IPS DF 4.7 (cell line): ENCODE measurements at regions not wholly inside any gene's neighbourhood (a gene's known extent, or its start where the extent isn't known, plus 50 kb on each side); places are given as distances from the start of the nearest gene placed in this dataset.
"Not testable (repeated sequence)": the region's sequence is repeated elsewhere in the genome, so short reads cannot be mapped to it uniquely, and the experiment has no call there.

Experiments used
- DNase-seq: peaks from one replicate; pipeline ENCODE4 v3.0.0-alpha.2; 2013; ENCODE audit warnings: low spot score; ENCODE audit errors: extremely low read depth

DNA sequence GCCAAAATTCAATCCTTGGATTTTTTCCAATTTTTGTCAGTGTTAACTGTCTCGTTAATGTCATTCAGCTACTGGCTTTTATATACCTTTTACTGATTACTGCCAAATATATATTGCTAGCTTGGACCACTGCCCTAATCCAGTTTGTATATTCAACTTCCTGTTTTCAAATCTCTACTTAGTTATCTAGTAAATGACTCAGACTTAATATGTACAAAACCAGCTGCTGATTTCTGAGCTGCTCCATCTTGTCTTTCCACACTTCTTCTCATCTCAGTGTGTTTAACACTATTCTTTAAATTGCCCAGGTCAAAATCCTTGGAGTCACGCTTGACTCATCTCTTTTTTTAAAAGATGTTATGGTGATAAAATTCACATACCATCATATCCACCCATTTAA, 1196.7 kb downstream of the RAPGEF2 start:
- no peak for DNase-seq

DNA sequence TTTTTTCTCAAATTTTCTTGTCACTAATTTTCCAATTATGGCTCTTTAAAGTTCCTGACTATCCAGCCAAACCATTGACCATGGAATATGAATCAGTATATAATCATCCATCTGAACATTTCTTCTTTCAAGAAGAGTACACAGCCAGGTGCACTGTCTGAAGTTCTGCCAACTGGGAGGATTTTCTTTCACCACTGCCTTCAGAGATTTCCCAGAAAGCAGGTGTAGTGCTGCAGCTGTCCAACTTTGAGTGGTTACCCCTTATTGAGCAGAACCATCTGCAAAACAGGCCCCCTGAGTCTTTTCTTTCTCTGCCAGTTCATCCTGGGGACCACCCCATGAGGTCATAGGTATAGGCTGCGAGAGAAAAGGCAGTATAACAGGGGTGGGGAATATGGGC, 1213.2 kb downstream of the RAPGEF2 start:
- DNase-seq, result no peak

GRCh38 chr4:160318567-160319220, 1215.8 kb downstream of the RAPGEF2 start:
- no peak for DNase-seq

GRCh38 chr4:160319221-160319867, 1216.5 kb downstream of the RAPGEF2 start:
- DNase-seq, result no peak

DNA sequence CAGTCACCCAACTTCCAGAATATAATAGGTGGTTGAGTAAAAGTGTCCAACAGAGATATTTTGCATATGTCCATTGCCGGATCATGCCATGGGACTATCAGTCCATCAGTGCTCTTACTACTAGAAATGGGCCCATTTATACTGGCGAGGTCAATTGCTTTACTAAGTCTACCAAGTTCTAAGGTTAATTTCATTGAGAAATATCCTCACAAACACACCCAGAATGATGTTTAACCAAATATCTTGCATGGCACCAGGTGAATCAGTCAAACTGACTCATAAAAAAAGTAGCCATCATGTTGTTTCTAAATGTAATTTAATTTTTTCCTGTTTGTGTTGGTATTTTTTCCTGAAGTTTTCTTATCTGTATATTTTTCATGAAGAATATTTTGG, 1217.0 kb downstream of the RAPGEF2 start:
- no peak for DNase-seq

GRCh38 chr4:160326110-160326509, 1223.2 kb downstream of the RAPGEF2 start:
- no peak for DNase-seq

GRCh38 chr4:160347197-160347596, 1244.3 kb downstream of the RAPGEF2 start:
- no peak for DNase-seq

GRCh38 chr4:160350944-160351343, 1248.1 kb downstream of the RAPGEF2 start:
- DNase-seq, result no peak

GRCh38 chr4:160352637-160353036, 1249.8 kb downstream of the RAPGEF2 start:
- DNase-seq, result no peak

GRCh38 chr4:160353548-160353947, 1250.7 kb downstream of the RAPGEF2 start:
- no peak for DNase-seq

DNA sequence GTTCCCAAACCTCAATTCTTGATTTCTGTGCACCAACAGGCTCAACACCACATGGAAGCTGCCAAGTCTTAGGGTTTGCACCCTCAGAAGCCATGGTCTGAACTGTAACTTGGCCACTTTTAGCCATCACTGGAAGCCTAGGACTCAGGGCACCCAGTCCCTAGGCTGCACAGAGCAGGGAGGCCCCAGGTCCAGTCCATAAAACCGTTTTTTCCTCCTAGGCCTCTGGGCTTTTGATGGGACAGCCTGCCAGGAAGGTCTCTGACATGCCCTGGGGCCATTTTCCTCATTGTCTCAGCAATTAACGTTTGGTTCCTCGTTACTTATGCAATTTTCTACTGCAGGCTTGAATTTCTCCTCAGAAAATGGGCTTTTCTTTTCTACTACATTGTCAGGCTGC, 1259.6 kb downstream of the RAPGEF2 start:
- no peak for DNase-seq

DNA sequence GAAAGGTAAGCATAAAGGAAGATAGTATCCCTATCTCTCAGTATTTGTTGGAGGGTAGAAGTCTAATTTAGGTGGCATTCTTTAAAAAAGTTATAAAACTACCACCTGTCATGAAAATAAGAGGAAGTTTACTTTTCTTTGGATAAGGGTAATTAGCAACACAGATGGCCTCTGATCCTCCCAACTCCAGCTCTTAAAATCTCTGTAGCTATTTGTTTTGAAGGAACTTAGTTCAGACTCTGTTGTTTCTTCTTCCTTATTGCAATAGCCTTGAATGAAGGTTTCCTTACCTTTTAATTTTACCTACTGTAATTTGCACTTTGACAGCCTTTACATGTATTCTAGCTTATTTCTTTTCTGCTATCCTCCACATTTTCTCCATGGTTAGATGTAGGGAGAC, 1261.3 kb downstream of the RAPGEF2 start:
- DNase-seq, result no peak

DNA sequence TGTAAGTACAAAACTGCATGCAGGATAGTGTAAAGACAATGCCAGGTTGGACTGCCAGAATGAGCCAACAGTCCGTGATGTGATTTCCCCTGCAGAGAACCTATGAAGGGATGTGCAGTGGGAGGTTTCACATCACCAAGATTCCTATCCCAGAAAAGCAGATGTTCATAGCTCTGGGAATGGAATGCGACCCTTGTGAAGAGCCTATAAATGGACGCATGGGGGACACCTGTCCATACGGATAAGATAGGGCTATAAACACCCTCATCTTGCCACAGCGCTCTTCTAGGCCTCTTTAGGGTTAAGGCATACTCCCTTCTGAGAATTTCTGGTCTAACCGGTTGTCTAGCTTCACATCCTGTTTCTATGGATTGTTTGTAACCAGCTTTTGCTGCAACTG, 1261.8 kb downstream of the RAPGEF2 start:
- not testable (repeated sequence) for DNase-seq

- DNase-seq, result not testable (repeated sequence)
Measured at GRCh38 chr4:160365383-160365782, 1262.5 kb downstream of the RAPGEF2 start.

GRCh38 chr4:160370046-160370445, 1267.2 kb downstream of the RAPGEF2 start:
- no peak for DNase-seq

DNA sequence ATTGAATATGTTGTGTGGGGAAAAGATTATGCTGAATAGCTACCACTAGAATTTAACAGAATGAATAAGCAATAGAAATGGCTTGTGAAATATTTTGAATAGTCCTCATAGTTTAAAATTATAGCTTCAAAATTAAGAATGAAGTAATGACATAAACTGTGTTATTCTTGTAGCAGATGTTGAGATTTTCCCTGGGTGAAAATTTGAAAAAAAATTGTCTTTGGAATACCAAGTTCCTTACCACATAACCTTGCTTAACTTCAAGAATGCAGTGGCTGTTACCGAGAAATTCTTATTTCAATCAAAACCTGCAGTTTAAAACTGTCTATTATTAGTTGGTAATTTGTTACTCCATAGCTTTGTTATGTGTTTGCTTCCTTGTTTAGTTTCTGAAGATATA, 1268.6 kb downstream of the RAPGEF2 start:
- no peak for DNase-seq

GRCh38 chr4:160372390-160372789, 1269.5 kb downstream of the RAPGEF2 start:
- no peak for DNase-seq

- DNase-seq, result no peak
Measured at GRCh38 chr4:160373911-160374310, 1271.0 kb downstream of the RAPGEF2 start.

GRCh38 chr4:160375772-160376452, 1273.0 kb downstream of the RAPGEF2 start:
- DNase-seq, result no peak

DNA sequence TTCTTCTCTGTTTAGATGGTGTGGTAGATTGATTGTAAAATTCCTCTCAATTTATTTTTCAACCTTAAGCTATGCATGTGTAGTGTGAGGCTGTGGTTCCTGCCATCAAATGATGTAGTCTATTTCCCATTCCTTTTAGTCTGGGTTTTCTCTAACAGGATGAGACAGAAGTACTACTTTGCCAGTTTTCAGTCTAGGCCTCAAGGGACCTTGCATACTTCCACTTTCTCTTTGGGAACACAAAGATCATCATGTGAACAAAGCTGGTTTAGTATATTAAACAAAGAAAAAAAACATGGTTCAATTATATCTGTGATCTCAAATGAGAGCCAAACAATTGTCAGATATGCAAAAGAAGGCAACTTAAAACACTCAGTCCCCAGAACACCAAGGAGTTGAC, 1284.0 kb downstream of the RAPGEF2 start:
- no peak for DNase-seq

DNA sequence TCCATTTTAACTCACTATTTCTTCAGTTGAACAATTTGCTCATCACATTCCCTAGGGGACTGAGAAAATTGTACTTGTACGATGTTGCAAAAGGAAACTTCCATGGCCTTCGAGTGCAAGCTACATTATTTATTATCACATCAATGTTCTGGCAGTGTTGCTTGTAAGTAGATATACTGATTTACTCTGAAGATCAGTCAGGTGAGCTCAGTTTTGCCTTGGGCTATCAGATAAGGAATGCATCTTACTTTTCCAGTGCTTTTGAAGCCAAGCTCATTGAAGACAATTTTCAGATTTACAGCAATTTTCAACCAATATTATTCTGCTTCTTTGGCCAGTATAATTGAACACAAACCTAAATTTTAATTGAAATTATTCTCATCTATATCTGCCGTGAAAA, 1296.9 kb downstream of the RAPGEF2 start:
- no peak for DNase-seq

GRCh38 chr4:160403081-160403480, 1300.2 kb downstream of the RAPGEF2 start:
- no peak for DNase-seq
